Thoracic aorta (tissue), 2 donors: ENCODE measurements at regions not wholly inside any gene's neighbourhood (a gene's known extent, or its start where the extent isn't known, plus 50 kb on each side); places are given as distances from the start of the nearest gene placed in this dataset.

Experiments
- ATAC-seq: fragments of 150-250 bp; one replicate; pipeline ENCODE4 v1.8.0; 2017; ENCODE audit warnings: low read depth; ENCODE audit not compliant: insufficient number of reproducible peaks, low FRiP score
- DNase-seq: peaks from one replicate; pipeline ENCODE4 v3.0.0-alpha.2; 2020; ENCODE audit warnings: low spot score
- H3K27ac ChIP-seq, 2 donors: fragments of 200-600 bp; sonication (generic); 1 replicate in 1 of 2; 2 replicates in 1 of 2; pipeline ENCODE4 v1.5.1; 2016; ENCODE audit warnings: mild to moderate bottlenecking in 2 of 2, moderate library complexity in 2 of 2
- H3K27me3 ChIP-seq: fragments of 200-600 bp; sonication (generic); replicated peaks from 2 replicates; pipeline ENCODE4 v1.6.0; 2016; ENCODE audit warnings: mild to moderate bottlenecking; ENCODE audit not compliant: insufficient read depth
- H3K36me3 ChIP-seq: fragments of 200-600 bp; sonication (generic); one replicate; pipeline ENCODE4 v1.5.1; 2016
- H3K4me1 ChIP-seq, 2 donors: fragments of 200-600 bp; sonication (generic); 1 replicate in 1 of 2; 2 replicates in 1 of 2; pipeline versions ENCODE4 v1.5.1 to v1.6.0; 2016; ENCODE audit warnings: low read depth in 2 of 2, mild to moderate bottlenecking in 1 of 2; ENCODE audit not compliant: control insufficient read depth in 1 of 2
- H3K4me3 ChIP-seq: fragments of 200-600 bp; sonication (generic); 2 replicates; pipeline ENCODE4 v1.5.1; 2016; ENCODE audit warnings: mild to moderate bottlenecking
- H3K9me3 ChIP-seq: fragments of 200-600 bp; sonication (generic); 2 replicates; pipeline ENCODE4 v1.5.1; 2016
- TF ChIP-seq, protein P1 (sequence below): fragments of 200-600 bp; sonication (generic); IDR thresholded peaks from one replicate; pipeline ENCODE4 v1.5.1; 2019; ENCODE audit warnings: antibody characterized with exemption

DNA sequence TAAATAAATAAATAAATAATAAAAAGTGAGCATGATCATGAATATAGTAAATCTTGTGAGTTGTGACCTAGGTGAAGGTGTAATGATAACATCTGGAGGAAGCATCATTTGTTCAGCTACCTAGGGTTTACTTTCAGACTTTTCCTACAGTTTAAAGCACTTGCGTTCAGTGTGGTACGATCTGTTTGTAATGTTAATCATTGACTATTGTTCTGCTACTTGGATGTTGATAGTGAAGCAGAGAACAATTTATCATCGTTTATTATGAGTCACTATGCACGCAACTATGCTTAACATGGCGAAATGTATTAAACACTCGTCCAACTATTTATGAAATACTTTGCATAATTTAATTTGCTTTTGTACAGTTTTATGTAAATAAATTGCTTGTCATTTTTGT is 426.2 kb downstream of the PCDH7 start:
- ATAC-seq (no peak), DNase-seq (no peak)
- H3K9me3 ChIP-seq, result no peaks in the 10 kb centered on the region
- H3K27me3 ChIP-seq, result no peaks in the 10 kb centered on the region
- H3K4me1 ChIP-seq, result no peaks in the 10 kb centered on the region
- no peak overlapping the region for H3K4me3 ChIP-seq
- TF ChIP-seq, protein P1, sequence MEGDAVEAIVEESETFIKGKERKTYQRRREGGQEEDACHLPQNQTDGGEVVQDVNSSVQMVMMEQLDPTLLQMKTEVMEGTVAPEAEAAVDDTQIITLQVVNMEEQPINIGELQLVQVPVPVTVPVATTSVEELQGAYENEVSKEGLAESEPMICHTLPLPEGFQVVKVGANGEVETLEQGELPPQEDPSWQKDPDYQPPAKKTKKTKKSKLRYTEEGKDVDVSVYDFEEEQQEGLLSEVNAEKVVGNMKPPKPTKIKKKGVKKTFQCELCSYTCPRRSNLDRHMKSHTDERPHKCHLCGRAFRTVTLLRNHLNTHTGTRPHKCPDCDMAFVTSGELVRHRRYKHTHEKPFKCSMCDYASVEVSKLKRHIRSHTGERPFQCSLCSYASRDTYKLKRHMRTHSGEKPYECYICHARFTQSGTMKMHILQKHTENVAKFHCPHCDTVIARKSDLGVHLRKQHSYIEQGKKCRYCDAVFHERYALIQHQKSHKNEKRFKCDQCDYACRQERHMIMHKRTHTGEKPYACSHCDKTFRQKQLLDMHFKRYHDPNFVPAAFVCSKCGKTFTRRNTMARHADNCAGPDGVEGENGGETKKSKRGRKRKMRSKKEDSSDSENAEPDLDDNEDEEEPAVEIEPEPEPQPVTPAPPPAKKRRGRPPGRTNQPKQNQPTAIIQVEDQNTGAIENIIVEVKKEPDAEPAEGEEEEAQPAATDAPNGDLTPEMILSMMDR, result no peak
- no peak overlapping the region for H3K27ac ChIP-seq
- H3K36me3 ChIP-seq, result peaks cover 22% of the 10 kb centered on the region

DNA sequence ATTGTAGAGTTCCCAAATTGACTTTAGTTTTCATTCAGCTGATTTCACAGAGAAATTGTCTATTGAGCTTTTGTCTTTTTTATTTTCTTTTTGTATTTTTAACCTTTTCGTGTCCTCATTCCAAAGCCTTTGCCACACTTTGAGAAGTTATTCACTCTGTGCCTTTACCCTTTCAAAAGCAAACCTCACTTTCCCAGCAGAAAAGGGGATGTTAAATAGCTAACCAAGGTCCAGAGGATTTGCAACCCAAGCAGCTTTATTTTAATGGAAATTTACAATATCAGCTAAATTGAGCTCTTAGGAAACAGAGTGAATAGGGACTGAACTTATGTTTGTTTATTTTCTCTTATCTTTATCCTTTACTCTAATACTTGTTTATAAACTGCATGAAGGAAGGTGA is 428.8 kb downstream of the PCDH7 start:
- no peak for ATAC-seq
- no peaks in the 10 kb centered on the region for H3K9me3 ChIP-seq

GRCh38 chr4:31156221-31156620 is 436.1 kb downstream of the PCDH7 start:
- Histone ChIP-seq H3K4me3 (no peak overlapping the region), H3K27me3 (no peaks in the 10 kb centered on the region), H3K4me1 (no peaks in the 10 kb centered on the region), H3K27ac (no peak overlapping the region), H3K36me3 (no peaks in the 10 kb centered on the region), H3K9me3 (no peaks in the 10 kb centered on the region)
- DNase-seq, result no peak
- ATAC-seq, result no peak
- TF ChIP-seq, protein P1, result no peak

More for the DNA sequence above, 428.8 kb downstream of the PCDH7 start:
- H3K36me3 ChIP-seq, result peaks cover 7% of the 10 kb centered on the region
- no peaks in the 10 kb centered on the region for H3K4me1 ChIP-seq
- no peak for DNase-seq
- TF ChIP-seq, protein P1, result no peak
- H3K27ac ChIP-seq, result no peak overlapping the region
- no peaks in the 10 kb centered on the region for H3K27me3 ChIP-seq
- no peak overlapping the region for H3K4me3 ChIP-seq

- Histone ChIP-seq H3K4me1 (no peaks in the 10 kb centered on the region), H3K9me3 (no peaks in the 10 kb centered on the region), H3K4me3 (no peak overlapping the region), H3K27me3 (no peaks in the 10 kb centered on the region), H3K27ac (no peak overlapping the region), H3K36me3 (no peaks in the 10 kb centered on the region)
- DNase-seq, result no peak
- TF ChIP-seq, protein P1, result no peak
- no peak for ATAC-seq
Measured at GRCh38 chr4:31160146-31160545, 440.0 kb downstream of the PCDH7 start.

GRCh38 chr4:31169846-31170245 is 449.7 kb downstream of the PCDH7 start:
- ATAC-seq, result no peak
- H3K4me3 ChIP-seq, result no peak overlapping the region
- H3K27me3 ChIP-seq, result no peaks in the 10 kb centered on the region
- H3K27ac ChIP-seq, result no peak overlapping the region
- no peaks in the 10 kb centered on the region for H3K9me3 ChIP-seq
- no peaks in the 10 kb centered on the region for H3K4me1 ChIP-seq
- TF ChIP-seq, protein P1, result no peak
- no peaks in the 10 kb centered on the region for H3K36me3 ChIP-seq
- DNase-seq, result no peak
